ENCODE measurements at regions not wholly inside any gene's neighbourhood (a gene's known extent, or its start where the extent isn't known, plus 50 kb on each side); places are given as distances from the start of the nearest gene placed in this dataset.
"Not testable (repeated sequence)": the region's sequence is repeated elsewhere in the genome, so short reads cannot be mapped to it uniquely, and the experiment has no call there.

- no peak for DNase-seq
These were observed 397.3 kb upstream of the AMELY start for GRCh38 chrY:7308816-7309215.

GRCh38 chrY:7302306-7302705 lies 390.8 kb upstream of the AMELY start:
- DNase-seq, result no peak

- no peak for DNase-seq
These were observed 388.4 kb upstream of the AMELY start for GRCh38 chrY:7299960-7300359.

GRCh38 chrY:7292113-7292512 lies 380.6 kb upstream of the AMELY start:
- DNase-seq, result no peak

- no peak for DNase-seq
These were observed 378.6 kb upstream of the AMELY start for GRCh38 chrY:7289889-7290833.

- DNase-seq, result no peak
These were observed 377.1 kb upstream of the AMELY start for GRCh38 chrY:7288611-7289010.

- DNase-seq, result not testable (repeated sequence)
These were observed 376.4 kb upstream of the AMELY start for GRCh38 chrY:7287963-7288362.

GRCh38 chrY:7285388-7285787 lies 373.8 kb upstream of the AMELY start:
- no peak for DNase-seq

GRCh38 chrY:7283001-7283400 lies 371.4 kb upstream of the AMELY start:
- DNase-seq, result no peak

GRCh38 chrY:7280151-7280740 lies 368.7 kb upstream of the AMELY start:
- DNase-seq, result not testable (repeated sequence)

GRCh38 chrY:7275751-7276150 lies 364.2 kb upstream of the AMELY start:
- peak; percentile 2 for DNase-seq

GRCh38 chrY:7275014-7275413 lies 363.5 kb upstream of the AMELY start:
- DNase-seq, result peak; percentile 3

GRCh38 chrY:7274369-7274913 lies 362.9 kb upstream of the AMELY start:
- DNase-seq, result peak; percentile 28

GRCh38 chrY:7273587-7274203 lies 362.1 kb upstream of the AMELY start:
- peak; percentile 59 for DNase-seq

GRCh38 chrY:7272556-7273195 lies 361.1 kb upstream of the AMELY start:
- DNase-seq, result peak; percentile 22

GRCh38 chrY:7263773-7264172 lies 352.2 kb upstream of the AMELY start:
- no peak for DNase-seq

GRCh38 chrY:7262531-7262930 lies 351.0 kb upstream of the AMELY start:
- DNase-seq, result no peak

GRCh38 chrY:7261254-7261653 lies 349.7 kb upstream of the AMELY start:
- DNase-seq, result no peak

- DNase-seq, result no peak
These were observed 328.5 kb upstream of the AMELY start for GRCh38 chrY:7240101-7240500.

GRCh38 chrY:7211971-7212370 lies 300.4 kb upstream of the AMELY start:
- DNase-seq, result no peak

GRCh38 chrY:7204456-7204855 lies 292.9 kb upstream of the AMELY start:
- DNase-seq, result no peak

GRCh38 chrY:7182591-7182990 lies 271.0 kb upstream of the AMELY start:
- DNase-seq, result no peak

- no peak for DNase-seq
These were observed 266.1 kb upstream of the AMELY start for GRCh38 chrY:7177631-7178030.

Data from HCEC 1CT (cell line).